Left kidney (tissue), 1 donor: ENCODE measurements at regions not wholly inside any gene's neighbourhood (a gene's known extent, or its start where the extent isn't known, plus 50 kb on each side); places are given as distances from the start of the nearest gene placed in this dataset.

Source experiments
- DNase-seq: peaks from one replicate; pipeline ENCODE4 v3.0.0-alpha.2; 2013

DNA sequence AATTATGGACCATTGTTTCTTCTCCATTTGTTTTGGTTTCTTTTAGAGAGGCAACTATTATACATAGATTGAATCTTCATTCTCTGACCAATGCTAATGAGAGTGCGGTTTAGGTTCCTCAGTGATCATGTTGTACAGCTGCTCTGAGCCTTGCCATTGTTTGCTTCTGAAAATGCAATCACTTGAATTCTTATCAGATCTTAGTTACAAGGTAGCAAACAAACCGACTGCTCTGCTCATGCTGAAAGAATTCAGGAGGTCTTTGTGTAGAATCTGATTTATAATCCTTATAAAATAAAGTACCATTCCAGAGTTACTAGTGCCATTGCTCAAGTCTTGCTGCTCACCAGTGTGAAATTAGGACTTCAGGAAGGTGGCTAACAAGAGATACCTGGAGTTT is 569.1 kb upstream of the ID4 start:
- DNase-seq: no peak

DNA sequence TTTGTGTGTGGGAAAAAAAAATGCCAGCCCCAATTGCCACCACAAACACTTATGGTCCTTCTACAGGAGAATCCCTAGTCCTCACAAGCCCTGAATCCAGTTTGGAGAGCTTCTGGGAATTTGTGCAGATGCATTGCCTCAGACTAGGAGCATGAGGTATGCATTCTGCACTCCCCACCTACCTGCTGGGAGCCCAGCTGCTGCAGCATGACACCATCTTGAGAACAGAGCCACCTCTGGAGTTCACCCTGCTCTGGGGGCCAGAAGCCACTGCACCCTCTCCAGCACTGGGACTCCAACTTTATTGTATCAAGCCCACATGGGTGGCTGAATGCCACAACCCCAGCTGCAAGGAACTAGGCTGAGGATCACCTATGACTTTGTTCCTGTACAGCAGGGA is 568.5 kb upstream of the ID4 start:
- DNase-seq: no peak

DNA sequence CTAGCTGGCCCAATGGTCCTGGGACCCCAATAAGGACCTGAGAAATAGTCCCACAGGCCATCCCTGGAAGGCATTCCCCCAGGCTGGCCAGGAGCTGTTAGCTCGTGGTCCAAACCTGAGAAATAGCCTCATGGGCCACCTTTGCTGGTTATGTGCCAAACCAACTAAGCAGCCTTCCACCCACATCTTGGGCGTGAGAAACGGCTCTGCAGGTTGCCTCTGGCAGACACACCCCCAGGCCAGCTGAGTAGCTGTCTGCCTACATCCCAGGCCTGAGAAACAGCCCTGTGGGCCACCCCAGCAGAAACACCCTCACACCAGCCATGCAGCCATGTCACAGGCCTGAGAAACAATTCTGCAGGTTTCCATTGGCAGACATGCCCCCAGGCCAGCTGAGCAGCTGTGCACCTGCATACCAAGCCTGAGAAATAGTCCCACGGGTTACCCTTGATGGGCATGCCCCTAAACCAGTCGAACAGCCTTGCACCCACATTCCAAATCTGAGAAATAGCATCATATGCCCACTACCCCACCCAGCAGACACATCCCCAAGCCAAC is 567.8 kb upstream of the ID4 start:
- no peak for DNase-seq

DNA sequence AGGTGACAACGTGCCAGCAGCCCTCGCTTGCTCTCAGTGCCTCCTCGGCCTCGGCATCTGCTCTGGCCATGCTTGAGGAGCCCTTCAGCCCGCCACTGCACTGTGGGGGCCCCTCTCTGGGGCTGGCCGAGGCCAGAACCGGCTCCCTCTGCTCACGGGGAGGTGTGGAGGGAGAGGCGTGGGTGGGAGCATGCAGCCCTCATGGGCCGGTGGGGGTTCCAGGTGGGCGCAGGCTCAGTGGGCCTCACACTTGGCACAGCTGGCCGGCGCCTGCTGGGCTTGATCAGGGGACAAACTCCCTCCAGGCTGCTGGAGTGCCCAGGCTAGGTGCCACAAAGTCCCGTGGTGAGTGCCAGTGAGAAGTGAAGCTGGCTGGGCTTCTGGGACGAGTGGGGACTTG is 566.6 kb upstream of the ID4 start:
- DNase-seq: no peak

DNA sequence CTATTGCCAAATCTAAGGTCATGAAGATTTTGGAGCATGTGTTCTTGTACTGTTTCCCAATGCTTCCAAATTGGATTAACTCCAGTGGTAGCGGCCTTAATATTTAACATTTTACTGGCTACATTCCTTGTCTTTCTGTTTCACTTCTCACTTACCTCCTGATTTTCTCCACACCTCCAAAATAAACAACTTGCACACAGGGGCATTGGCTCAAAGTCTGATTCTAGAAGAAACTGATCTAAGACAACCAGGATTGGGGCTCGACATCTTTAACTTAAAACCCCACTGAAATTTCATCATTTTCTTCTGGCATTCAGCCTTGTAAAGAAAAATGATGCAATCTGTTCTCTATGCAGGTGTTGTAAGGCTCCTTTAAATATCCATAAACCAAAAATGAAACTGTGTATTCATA is 557.9 kb upstream of the ID4 start:
- no peak for DNase-seq

DNA sequence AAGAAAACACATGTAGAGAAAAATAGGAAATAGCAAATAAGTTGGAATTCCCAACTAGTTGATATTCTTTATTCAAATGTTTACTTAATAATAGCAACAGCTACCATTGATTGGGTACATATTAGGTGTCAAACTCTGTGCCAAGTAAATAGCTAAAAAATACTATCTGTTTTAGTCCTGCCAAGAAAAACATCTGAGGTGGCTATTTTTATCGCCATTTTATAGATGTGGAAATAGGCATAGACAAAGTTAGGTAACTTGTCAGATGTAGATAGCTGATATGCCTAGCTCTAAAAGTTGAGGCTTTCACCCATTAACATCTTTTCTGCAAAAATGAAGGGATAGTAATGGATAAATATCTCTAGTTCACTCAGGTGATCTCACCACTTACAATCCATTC is 549.2 kb upstream of the ID4 start:
- no peak for DNase-seq

DNA sequence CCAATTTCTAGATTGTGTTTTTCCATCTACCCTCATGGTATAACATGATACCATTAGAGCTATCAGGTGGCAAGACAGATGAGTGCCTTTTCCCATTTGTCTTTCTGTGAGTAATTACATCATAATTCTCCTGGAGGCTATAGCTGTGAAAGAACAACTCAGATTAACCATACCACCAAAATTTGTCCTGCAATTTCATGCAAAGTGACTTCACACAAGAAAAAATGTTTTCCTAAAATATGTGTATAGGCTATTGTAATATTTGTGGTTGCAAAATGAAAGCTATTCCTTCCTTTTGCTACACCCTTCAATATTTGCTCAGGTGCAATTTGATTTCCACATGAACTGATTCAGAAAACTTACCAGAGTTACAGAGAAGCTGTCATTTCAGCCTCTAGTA is 547.7 kb upstream of the ID4 start:
- no peak for DNase-seq

DNA sequence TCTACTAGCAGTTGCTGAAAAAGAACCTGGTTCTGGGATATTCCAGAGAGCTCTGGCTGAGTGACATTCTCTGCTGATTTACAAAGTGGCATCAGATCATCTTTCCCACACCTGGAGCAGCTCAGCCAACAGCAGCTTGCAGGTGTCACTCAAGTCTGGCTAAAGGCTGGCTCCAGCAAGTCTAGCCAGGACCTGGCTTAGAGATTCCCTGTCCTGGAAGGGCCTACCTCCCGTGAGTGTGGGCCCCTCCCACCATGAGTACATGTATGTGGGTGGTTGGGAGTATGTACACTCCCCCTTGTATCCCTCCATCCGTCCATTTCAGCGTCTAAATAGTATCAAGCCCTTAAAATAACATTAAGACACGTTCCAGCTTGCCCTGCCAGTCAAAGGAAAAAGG is 539.3 kb upstream of the ID4 start:
- peak; percentile 56 for DNase-seq

DNA sequence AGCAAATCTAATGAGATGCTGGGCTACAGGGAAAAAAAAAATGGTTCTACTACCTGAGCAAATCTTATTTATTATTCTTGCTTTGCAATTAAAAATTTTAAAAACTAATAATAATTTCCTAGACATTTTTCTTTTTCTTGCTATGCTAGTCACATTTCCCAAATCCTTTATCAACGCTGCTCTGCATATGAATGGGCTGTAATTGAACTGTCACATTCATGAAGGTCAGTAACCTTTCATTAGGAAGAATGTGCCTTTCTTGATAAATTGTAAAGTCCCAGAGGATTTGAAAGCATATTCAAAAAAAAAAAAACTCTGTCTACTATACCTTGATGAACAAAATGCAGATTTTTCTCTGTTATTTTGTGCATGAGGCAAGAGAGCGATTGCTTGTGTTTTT is 538.7 kb upstream of the ID4 start:
- DNase-seq: no peak

DNA sequence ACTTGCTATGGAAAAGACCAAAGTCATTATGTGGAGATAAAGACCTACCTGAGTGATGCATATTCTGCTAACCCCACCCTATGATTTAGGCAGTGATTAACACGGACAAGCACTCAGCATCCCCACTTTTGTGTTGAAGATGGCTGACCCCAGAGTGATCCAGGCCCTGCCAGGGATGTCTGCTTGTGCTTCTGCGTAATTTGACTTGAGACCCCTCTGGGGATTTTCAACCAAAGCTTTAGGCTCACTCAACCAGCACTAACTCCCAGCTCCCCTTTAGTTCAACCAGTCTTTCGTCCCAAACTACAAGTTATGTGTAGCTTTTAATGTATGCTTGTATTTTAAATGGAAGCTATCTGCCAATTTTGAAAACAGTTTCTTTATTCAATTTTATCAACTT is 538.0 kb upstream of the ID4 start:
- DNase-seq: no peak

DNA sequence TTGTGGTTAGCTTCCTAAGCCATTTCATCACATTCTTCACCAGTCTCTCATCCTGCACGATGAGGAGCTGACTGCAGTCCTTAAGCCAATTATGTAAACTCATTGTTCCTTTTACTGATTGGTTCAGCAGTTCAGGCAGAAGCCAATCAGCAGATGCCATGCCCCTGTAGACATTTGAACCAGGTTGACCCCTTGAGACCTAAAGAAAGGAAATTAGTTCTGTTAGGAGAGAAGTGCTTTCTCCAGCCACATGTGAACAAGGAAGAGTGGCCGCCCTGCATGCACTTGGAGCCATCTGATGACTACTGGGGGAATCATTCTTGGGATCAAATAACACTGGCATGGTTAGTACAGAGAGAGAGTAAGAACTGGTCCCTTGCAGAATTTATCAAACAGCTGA is 535.2 kb upstream of the ID4 start:
- DNase-seq: no peak

DNA sequence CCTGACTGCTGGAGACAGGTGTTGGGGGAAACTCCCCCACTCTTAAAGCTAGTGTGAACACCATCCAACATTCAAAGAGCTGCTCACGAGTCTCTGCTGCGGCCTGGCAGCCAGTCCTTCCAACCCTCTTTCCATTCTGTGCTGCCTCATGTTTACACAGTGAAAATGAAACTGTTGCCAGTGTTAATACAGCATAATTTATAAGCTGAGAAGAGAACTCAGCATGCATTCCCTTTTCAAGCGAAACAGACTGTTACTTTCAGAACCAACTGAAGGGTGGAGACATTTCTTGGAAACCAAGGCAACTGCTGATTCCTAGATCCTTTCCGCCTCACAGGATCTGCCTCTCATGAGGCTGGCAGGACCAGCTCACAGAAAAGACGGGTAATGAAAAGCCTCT is 533.8 kb upstream of the ID4 start:
- peak; percentile 39 for DNase-seq

DNA sequence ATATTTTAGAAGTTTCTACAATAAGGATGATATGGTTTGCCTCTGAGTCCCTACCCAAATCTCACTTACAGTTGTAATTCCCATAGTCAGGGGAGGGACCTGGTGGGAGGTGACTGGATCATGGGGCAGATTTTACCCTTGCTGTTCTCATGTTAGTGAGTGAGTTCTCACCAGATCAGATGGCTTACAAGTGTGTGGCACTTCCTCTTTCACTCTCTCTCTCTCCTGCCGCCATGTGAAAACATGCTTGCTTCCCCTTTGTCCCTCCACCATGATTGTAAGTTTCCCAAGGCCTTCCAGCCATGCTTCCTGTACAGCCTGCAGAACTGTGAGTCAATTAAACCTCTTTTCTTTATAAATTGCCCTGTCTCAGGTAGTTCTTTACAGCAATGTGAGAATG is 527.5 kb upstream of the ID4 start:
- DNase-seq: no peak

DNA sequence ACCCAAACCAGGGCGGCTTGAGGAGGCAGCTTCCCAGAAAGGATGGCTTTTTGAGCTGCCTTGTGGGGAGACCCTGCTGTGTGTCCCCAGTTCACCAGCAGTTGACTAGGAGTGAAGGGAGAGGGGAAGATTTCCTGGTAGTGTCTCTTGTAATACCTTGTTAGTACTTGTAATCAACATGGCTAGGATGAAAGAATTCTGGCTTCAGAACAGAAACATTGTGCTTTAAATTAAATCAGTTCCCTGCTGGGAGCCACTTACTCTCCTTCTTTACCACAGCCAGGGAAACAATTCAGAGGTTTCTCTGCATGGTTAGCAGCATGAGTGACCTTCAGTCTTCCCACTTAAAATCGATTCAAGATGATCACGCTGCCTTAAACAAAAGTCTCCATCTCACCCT is 525.4 kb upstream of the ID4 start:
- DNase-seq: no peak

DNA sequence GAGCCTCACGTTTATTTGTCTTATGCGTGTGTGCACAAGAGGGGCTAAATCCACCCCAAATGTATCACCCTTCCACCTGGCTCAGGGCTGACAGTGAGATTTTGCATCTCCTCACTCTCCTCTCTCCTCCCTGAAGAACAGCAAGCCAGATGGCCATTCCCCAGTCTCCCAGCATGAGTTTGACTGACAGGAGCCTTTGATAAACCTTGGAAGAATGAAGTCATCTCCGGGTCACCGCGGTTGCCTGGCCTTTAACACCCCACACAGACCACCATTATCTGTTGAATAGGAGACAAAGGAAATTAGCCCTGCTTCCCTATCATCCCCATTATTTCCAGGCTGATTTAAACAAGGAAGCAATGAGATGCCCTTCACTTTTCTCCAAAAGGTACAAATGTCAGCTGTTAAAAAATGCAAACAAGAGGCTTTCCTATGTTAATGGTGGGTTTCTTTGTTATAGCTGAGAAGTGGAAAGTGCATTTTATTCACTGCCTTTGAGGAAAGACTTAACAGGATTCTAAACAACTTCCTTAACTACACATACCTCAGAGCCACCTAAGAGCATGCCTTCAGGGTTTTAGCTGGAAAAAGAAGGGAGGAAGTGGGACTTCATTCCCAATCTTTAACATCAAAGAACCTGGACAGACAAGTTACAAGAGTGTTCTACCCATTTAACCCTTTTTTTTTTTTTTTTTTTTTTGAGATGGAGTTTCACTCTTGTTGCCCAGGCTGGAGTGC is 524.8 kb upstream of the ID4 start:
- no peak for DNase-seq

DNA sequence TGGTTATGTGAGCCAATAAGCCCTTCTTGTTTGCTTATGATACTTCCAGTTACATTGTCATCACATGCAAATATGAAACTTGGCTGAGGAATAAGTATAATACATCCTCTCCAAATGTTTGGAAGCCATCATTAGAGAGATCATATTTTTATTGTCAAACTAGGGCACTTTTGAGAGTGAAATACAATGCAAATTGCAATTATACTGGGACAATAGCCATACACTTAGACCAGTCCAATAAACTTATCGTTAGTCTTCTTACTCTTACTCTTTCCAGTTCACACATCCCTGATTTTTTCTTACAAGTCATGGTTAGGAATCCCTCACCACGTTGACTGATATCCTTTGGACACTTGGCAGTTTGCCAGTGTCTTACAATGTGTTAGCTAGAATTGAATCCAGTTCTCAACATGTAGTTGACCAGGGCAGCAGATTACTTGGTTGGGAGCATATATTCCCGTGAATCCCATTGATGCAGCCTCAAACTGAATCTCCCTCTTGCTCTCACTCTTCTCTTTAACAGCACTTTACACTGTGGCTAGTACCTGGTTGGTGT is 519.7 kb upstream of the ID4 start:
- DNase-seq: no peak

DNA sequence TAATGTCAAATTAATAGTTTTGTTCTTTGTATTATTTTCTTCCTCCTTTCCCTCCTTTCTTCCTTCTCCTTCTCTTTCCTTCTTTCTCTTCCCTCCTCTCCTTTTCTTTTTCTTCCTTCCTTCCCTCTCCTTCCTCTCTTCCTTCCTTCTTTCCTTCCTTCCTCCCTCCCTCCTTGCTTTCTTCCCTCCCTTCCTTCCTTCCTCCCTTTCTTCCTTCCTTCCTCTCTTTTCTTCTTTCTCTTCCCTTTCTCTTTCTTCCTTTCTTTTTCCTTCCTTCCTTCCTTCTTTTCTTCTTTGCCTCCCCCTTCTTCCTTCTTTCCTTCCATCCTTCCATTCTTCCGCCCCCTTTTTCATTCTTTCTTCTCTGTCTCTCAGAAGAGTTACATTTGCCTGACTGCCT is 518.2 kb upstream of the ID4 start:
- DNase-seq: no peak

DNA sequence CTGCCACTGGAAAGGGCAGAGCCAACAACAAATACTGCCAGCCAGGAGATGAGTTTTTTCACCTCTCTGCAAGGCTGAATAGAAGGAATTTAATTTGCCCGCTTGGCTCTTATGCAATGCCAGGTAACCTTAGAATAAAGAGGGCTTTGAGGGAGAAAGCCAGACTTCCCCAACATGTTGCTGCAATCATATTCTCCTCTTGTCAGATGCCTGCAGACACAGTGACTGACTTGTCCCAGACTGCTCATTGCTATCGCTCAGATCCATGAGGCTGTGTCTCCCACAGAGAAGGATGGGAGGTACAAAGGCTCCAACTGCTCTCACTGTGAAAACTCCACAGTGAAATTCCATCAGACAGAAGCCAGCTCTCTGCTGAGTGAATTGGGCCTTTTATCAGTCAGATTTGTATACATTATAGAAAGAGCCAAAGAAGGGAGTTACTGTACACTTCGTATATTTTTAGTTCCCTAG is 517.0 kb upstream of the ID4 start:
- no peak for DNase-seq

DNA sequence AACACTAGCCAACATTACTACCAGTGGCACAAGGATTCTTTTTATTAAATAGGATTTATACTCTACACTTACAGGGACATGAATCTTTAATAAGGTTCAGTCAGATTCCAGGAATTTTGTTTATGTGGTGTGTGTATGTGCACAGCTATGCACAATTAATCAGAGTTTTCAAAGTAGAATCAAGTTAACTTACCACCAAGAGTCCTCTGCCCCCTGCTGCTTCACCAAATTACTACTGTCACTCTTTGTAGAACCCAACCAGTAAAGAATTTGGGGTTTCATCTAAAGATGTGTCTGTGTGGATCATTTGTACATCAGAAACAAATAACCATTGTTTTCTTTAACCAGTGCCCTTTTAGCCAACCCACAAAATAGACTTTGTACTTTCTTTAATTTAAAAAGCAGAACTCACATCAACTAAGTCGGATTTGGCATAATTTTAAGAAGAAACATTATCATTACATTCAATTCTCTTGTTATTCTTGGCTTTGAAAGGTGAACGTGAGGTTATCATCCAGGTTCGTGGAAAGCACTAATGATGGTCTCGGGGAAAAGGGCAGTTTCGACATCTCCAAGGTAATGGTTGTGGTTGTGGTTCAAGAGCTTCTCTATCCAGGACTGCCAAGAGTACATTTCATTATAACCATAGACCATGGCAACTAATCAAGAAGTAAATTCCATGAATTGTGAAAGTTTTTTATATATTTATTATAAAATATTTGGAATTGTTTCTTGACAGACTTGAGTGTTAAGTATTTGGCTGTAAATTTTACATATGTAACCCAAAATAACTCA is 514.3 kb upstream of the ID4 start:
- DNase-seq: no peak

DNA sequence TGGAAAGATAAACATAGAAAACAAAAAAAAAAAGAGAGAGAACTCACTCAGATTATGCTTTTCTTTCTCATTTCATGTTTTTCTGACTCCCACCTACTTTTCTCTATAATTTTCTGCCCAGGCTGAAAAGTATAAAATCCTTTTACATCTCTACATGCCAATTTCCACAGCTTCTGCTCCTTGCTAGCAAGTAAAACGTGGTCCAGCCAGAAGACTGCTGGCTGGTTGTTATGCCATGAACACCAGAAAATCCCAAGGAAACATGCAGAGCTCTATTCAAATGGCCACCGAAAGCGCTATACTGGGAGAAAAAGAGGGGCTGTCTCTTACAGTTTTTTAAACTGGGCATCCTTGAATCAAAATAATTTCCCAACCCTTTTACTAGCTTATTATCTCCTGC is 512.8 kb upstream of the ID4 start:
- no peak for DNase-seq

DNA sequence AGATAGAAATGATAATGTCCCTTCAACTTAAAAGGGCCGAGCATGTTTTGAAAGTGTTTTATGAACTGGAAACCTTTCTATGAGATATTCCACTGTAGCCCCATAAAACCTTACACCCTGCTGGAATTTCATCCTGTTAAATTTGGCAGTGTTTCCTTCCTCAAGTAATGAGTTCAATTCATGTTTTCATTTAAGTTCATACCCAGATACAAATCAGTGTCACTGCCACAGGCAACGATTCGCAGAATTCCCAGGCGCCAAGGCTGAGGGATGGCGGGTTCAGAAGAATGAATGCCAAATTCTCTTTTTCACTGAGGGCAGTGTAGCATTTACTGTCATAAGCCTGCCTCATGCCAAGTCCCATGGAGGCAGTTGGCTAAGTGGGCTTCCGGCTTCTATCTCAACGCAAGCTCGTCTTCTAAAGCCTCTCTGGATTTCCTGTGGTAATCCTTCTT is 511.8 kb upstream of the ID4 start:
- no peak for DNase-seq

DNA sequence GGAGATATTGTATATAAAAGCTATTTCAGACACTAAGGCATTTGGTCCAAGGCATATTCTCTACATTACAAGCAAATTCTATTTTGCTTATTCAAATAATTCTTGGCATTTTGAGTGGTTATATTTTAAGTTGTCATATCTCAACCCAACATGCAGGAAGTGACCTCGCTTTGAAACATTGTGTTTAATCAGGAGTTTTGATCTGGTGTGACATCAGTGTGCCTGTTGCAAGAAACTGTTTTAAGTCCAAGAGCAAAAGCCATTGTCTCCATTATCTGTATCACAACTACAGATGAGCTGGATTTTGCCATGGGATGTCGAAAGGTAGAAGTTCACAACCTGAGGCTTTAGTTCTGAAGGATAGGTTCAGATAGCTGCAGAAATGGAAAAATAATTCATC is 509.9 kb upstream of the ID4 start:
- no peak for DNase-seq

DNA sequence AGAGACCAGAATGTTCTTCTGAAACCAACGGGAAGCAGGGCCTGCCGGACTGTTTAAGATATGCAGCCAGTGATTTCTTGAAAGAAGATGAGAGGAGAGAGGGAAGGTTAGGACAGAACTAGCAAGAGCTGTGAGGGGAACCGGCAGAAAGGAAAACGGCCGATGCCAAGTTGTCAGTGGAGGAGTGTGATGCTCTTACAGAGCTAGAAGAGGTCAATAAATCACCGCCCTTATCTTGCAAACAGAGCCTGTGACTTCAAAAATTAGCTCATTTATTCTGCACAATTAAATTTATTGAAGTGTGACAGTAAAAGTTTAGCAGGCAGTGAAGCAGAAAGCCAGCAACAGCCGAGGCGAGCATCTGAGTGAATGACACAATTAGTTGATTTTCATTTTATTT is 509.5 kb upstream of the ID4 start:
- no peak for DNase-seq
